HCT116 (cell line): ENCODE measurements at regions not wholly inside any gene's neighbourhood (a gene's known extent, or its start where the extent isn't known, plus 50 kb on each side); places are given as distances from the start of the nearest gene placed in this dataset.

Source experiments
- ATAC-seq: fragments of 200-7000 bp; cut with Tn5 transposase; 2 replicates; pipeline ENCODE4 v1.9.1; 2020; ENCODE audit warnings: mild to moderate bottlenecking, moderate library complexity
- BruUV-seq: library from RNA; stranded (reverse); fragments of 400-500 nt; replicated peaks from 2 replicates; lab custom pipeline; 2021; lab: Mats Ljungman, UMichigan
- CTCF ChIA-PET: fragments of 300-600 bp; sonication (Branson Sonifier 250); formaldehyde crosslinking; loops from one replicate; lab custom pipeline; 2021; ENCODE audit warnings: antibody characterized with exemption; lab: Charles Lee
- POLR2A ChIA-PET: fragments of 300-600, 350-600 bp; sonication (Branson Sonifier 250); formaldehyde crosslinking; loops from one replicate; lab custom pipeline; 2021; ENCODE audit warnings: antibody characterized with exemption; lab: Charles Lee
- RAD21 ChIA-PET, 2 experiments: fragments of 300-600 bp; sonication (Branson Sonifier 250); formaldehyde crosslinking; loops; one replicate each; lab custom pipeline; 2023; ENCODE audit warnings: low total read pairs in 2 of 2; ENCODE audit not compliant: uncharacterized antibody in 2 of 2, unreplicated experiment in 2 of 2, low non-redundant PET in 1 of 2; lab: Charles Lee
- DNase-seq: peaks from one replicate; pipeline ENCODE4 v3.0.0-alpha.2; 2010; ENCODE audit warnings: low read depth, low spot score
- H2AFZ ChIP-seq: fragments of 200-600 bp; shearing (Covaris generic), sonication (generic); 2 replicates; pipeline ENCODE4 v1.6.1; 2017; ENCODE audit warnings: low read depth, mixed run types, mixed read lengths, antibody characterized with exemption, low read length; ENCODE audit not compliant: poor library complexity, severe bottlenecking
- H3K27ac ChIP-seq: 2 replicates; pipeline ENCODE4 v1.5.1; 2012; ENCODE audit warnings: low read depth, low read length
- H3K27me3 ChIP-seq: fragments of 200-600 bp; sonication (generic); 2 replicates; pipeline ENCODE4 v1.6.1; 2016; ENCODE audit warnings: mixed run types, low read length, mixed read lengths; ENCODE audit not compliant: insufficient read depth
- H3K36me3 ChIP-seq, 2 experiments: fragments of 200-500 bp in 1 of 2; fragments of 200-600 bp in 1 of 2; sonication (Bioruptor generic) in 1 of 2; sonication (generic) in 1 of 2; 2 replicates each; pipeline versions ENCODE4 v1.5.1 to v1.6.1; 2014 to 2016; ENCODE audit warnings: low read length in 2 of 2, inconsistent platforms in 1 of 2, mixed read lengths in 1 of 2, mixed run types in 1 of 2; ENCODE audit not compliant: insufficient read depth in 2 of 2, control insufficient read depth in 1 of 2
- H3K4me1 ChIP-seq, 2 experiments: fragments of 200-600 bp in 1 of 2; sonication (generic) in 1 of 2; 2 replicates each; pipeline versions ENCODE4 v1.5.1 to v1.6.1; 2012 to 2017; ENCODE audit warnings: low read length in 2 of 2, inconsistent platforms in 1 of 2, mild to moderate bottlenecking in 1 of 2, mixed read lengths in 1 of 2, mixed run types in 1 of 2, moderate library complexity in 1 of 2; ENCODE audit not compliant: insufficient read depth in 2 of 2, control insufficient read depth in 1 of 2
- H3K4me2 ChIP-seq: fragments of 200-600 bp; sonication (generic); 2 replicates; pipeline ENCODE4 v1.6.1; 2017; ENCODE audit warnings: mixed run types, low read length, mixed read lengths
- H3K4me3 ChIP-seq, 2 experiments: fragments of 200-600 bp in 1 of 2; sonication (generic) in 1 of 2; replicated peaks in 1 of 2; 2 replicates each; pipeline ENCODE4 v1.5.1; 2011 to 2016; ENCODE audit warnings: low read length in 2 of 2, control low read depth in 1 of 2, low read depth in 1 of 2, mild to moderate bottlenecking in 1 of 2, mixed read lengths in 1 of 2, mixed run types in 1 of 2
- H3K79me2 ChIP-seq: fragments of 200-600 bp; sonication (generic); 2 replicates; pipeline ENCODE4 v1.6.1; 2017; ENCODE audit warnings: mild to moderate bottlenecking, mixed run types, low read length, moderate library complexity, mixed read lengths; ENCODE audit not compliant: insufficient read depth
- H3K9ac ChIP-seq: fragments of 200-600 bp; sonication (generic); 2 replicates; pipeline ENCODE4 v1.6.1; 2016; ENCODE audit warnings: low read length, mixed read lengths
- H3K9me2 ChIP-seq: fragments of 200-600 bp; sonication (generic), shearing (Covaris generic); 2 replicates; pipeline ENCODE4 v1.6.1; 2017; ENCODE audit warnings: mixed run types, mild to moderate bottlenecking, moderate library complexity; ENCODE audit not compliant: insufficient read depth
- H3K9me3 ChIP-seq, 2 experiments: fragments of 200-500 bp in 1 of 2; fragments of 200-600 bp in 1 of 2; sonication (Bioruptor generic) in 1 of 2; sonication (generic) in 1 of 2; 2 replicates each; pipeline ENCODE4 v1.6.1; 2014 to 2017; ENCODE audit warnings: low read length in 2 of 2, mixed read lengths in 2 of 2, inconsistent platforms in 1 of 2, low read depth in 1 of 2, mild to moderate bottlenecking in 1 of 2, mixed run types in 1 of 2, moderate library complexity in 1 of 2; ENCODE audit not compliant: control insufficient read depth in 1 of 2, insufficient read depth in 1 of 2
- H4K20me1 ChIP-seq: fragments of 200-600 bp; sonication (generic), shearing (Covaris generic); 2 replicates; pipeline ENCODE4 v1.6.1; 2017; ENCODE audit warnings: mixed run types, mild to moderate bottlenecking, moderate library complexity; ENCODE audit not compliant: insufficient read depth
- ATF3 ChIP-seq: IDR thresholded peaks from 2 replicates; pipeline ENCODE4 v1.6.1; 2012
- CBX3 ChIP-seq: IDR thresholded peaks from 2 replicates; pipeline ENCODE4 v1.6.1; 2012; ENCODE audit warnings: low read depth
- CEBPB ChIP-seq: IDR thresholded peaks from 2 replicates; pipeline ENCODE4 v1.6.1; 2012; ENCODE audit warnings: low read depth
- EGR1 ChIP-seq: IDR thresholded peaks from 2 replicates; pipeline ENCODE4 v1.6.1; 2012; ENCODE audit warnings: low read depth
- EZH2 ChIP-seq: fragments of 200-600 bp; sonication (generic); IDR thresholded peaks from 2 replicates; pipeline ENCODE4 v1.6.1; 2017; ENCODE audit warnings: antibody characterized with exemption, mixed run types
- EZH2phosphoT487 ChIP-seq: fragments of 200-600 bp; IDR thresholded peaks from 2 replicates; pipeline ENCODE4 v1.6.1; 2018; ENCODE audit warnings: antibody characterized with exemption, borderline replicate concordance
- JUND ChIP-seq: IDR thresholded peaks from 2 replicates; pipeline ENCODE4 v1.6.1; 2012
- MAX ChIP-seq: IDR thresholded peaks from 2 replicates; pipeline ENCODE4 v1.6.1; 2012
- POLR2A ChIP-seq: IDR thresholded peaks from 2 replicates; pipeline ENCODE4 v1.7.0; 2011; ENCODE audit warnings: borderline replicate concordance; ENCODE audit not compliant: insufficient read depth, insufficient read length; ENCODE audit errors: extremely low read depth
- POLR2AphosphoS5 ChIP-seq: IDR thresholded peaks from 2 replicates; pipeline ENCODE4 v1.6.1; 2011; ENCODE audit warnings: mild to moderate bottlenecking, low read depth, low read length, moderate library complexity
- RAD21 ChIP-seq: IDR thresholded peaks from 2 replicates; pipeline ENCODE4 v1.6.1; 2012; ENCODE audit warnings: low read depth, mild to moderate bottlenecking
- SIN3A ChIP-seq: IDR thresholded peaks from 2 replicates; pipeline ENCODE4 v1.6.1; 2012; ENCODE audit warnings: low read depth
- SP1 ChIP-seq: IDR thresholded peaks from 2 replicates; pipeline ENCODE4 v1.6.1; 2012; ENCODE audit warnings: low read depth
- SRF ChIP-seq: IDR thresholded peaks from 2 replicates; pipeline ENCODE4 v1.6.1; 2012; ENCODE audit warnings: low read depth
- TCF7L2 ChIP-seq: IDR thresholded peaks from 2 replicates; pipeline ENCODE4 v1.7.0; 2011; ENCODE audit warnings: borderline replicate concordance, inconsistent platforms; ENCODE audit not compliant: insufficient read depth, insufficient read length; ENCODE audit errors: extremely low read depth
- YY1 ChIP-seq: IDR thresholded peaks from 2 replicates; pipeline ENCODE4 v1.6.1; 2011; ENCODE audit warnings: low read length, low read depth, moderate library complexity, mild to moderate bottlenecking; ENCODE audit not compliant: insufficient replicate concordance; ENCODE audit errors: extremely low read depth
- ZFX ChIP-seq: fragments of 450-650 bp; IDR thresholded peaks from 2 replicates; pipeline ENCODE4 v1.6.1; 2017
- ZNF274 ChIP-seq: fragments of 200-500 bp; sonication (Bioruptor generic); IDR thresholded peaks from 2 replicates; pipeline ENCODE4 v1.6.1; 2014; ENCODE audit warnings: mild to moderate bottlenecking, low read depth, low read length, inconsistent platforms
- intact Hi-C: fragments of 100-400 bp; cut with micrococcal nuclease; formaldehyde crosslinking; loops from 2 replicates; pipeline ENCODE4 v1.10.0; 2022
- TF ChIP-seq, protein P1 (sequence below), 3 experiments: fragments of 200-600 bp in 1 of 3; sonication (generic) in 1 of 3; IDR thresholded peaks in 2 of 3; conservative IDR thresholded peaks in 1 of 3; 2 replicates each; pipeline ENCODE4 v1.5.1; 2012 to 2017; ENCODE audit warnings: low read depth in 2 of 3, low read length in 2 of 3, antibody characterized with exemption in 1 of 3, borderline replicate concordance in 1 of 3, control low read depth in 1 of 3, mild to moderate bottlenecking in 1 of 3, mixed read lengths in 1 of 3, mixed run types in 1 of 3, moderate library complexity in 1 of 3; ENCODE audit not compliant: insufficient read depth in 1 of 3
- TF ChIP-seq, protein P2 (sequence below): IDR thresholded peaks from 2 replicates; pipeline ENCODE4 v1.6.1; 2012; ENCODE audit warnings: low read depth

GRCh38 chr9:135404451-135405144 is 75.0 kb upstream of the PPP1R26 start:
- intact Hi-C loops: no loop called here
- Histone ChIP-seq H3K9ac (no peak overlapping the region), H3K27me3 (peaks cover 14% of the 10 kb centered on the region; the same call in 1 of the 2 replicates), H3K27ac (no peak overlapping the region), H4K20me1 (no peaks in the 10 kb centered on the region)
- no TSS peak for BruUV-seq
- ChIA-PET POLR2A (no interaction called here), CTCF (no interaction called here)
- ATAC-seq: no peak
- TF ChIP-seq POLR2A (no peak), MAX (no peak), CBX3 (no peak), ZFX (no peak), ZNF274 (no peak), CEBPB (no peak), SRF (no peak), EZH2phosphoT487 (no peak), RAD21 (no peak), POLR2AphosphoS5 (no peak), SP1 (no peak), EGR1 (no peak), SIN3A (no peak), TCF7L2 (no peak), YY1 (no peak), ATF3 (no peak), EZH2 (no peak), JUND (no peak)
- TF ChIP-seq, protein P1, sequence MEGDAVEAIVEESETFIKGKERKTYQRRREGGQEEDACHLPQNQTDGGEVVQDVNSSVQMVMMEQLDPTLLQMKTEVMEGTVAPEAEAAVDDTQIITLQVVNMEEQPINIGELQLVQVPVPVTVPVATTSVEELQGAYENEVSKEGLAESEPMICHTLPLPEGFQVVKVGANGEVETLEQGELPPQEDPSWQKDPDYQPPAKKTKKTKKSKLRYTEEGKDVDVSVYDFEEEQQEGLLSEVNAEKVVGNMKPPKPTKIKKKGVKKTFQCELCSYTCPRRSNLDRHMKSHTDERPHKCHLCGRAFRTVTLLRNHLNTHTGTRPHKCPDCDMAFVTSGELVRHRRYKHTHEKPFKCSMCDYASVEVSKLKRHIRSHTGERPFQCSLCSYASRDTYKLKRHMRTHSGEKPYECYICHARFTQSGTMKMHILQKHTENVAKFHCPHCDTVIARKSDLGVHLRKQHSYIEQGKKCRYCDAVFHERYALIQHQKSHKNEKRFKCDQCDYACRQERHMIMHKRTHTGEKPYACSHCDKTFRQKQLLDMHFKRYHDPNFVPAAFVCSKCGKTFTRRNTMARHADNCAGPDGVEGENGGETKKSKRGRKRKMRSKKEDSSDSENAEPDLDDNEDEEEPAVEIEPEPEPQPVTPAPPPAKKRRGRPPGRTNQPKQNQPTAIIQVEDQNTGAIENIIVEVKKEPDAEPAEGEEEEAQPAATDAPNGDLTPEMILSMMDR (IDR thresholded peaks at IDR 0.05 in 2 of 3, conservative IDR thresholded peaks at IDR 0.05 in 1 of 3; ENCODE audit: borderline replicate concordance in 1 of 3, insufficient read depth in 1 of 3, low read depth in 2 of 3, low read length in 2 of 3): no peak
- TF ChIP-seq, protein P2, sequence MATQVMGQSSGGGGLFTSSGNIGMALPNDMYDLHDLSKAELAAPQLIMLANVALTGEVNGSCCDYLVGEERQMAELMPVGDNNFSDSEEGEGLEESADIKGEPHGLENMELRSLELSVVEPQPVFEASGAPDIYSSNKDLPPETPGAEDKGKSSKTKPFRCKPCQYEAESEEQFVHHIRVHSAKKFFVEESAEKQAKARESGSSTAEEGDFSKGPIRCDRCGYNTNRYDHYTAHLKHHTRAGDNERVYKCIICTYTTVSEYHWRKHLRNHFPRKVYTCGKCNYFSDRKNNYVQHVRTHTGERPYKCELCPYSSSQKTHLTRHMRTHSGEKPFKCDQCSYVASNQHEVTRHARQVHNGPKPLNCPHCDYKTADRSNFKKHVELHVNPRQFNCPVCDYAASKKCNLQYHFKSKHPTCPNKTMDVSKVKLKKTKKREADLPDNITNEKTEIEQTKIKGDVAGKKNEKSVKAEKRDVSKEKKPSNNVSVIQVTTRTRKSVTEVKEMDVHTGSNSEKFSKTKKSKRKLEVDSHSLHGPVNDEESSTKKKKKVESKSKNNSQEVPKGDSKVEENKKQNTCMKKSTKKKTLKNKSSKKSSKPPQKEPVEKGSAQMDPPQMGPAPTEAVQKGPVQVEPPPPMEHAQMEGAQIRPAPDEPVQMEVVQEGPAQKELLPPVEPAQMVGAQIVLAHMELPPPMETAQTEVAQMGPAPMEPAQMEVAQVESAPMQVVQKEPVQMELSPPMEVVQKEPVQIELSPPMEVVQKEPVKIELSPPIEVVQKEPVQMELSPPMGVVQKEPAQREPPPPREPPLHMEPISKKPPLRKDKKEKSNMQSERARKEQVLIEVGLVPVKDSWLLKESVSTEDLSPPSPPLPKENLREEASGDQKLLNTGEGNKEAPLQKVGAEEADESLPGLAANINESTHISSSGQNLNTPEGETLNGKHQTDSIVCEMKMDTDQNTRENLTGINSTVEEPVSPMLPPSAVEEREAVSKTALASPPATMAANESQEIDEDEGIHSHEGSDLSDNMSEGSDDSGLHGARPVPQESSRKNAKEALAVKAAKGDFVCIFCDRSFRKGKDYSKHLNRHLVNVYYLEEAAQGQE: no peak
- TF ChIP-seq, all 23 proteins: peak for 0
- no peaks in the 10 kb centered on the region for H3K4me1 ChIP-seq
- H3K4me2 ChIP-seq: no peak overlapping the region
- RAD21 ChIA-PET: no interaction called here
- H3K4me3 ChIP-seq: no peak overlapping the region
- no peak overlapping the region for H2AFZ ChIP-seq
- no peaks in the 10 kb centered on the region for H3K79me2 ChIP-seq
- no peaks in the 10 kb centered on the region for H3K9me3 ChIP-seq
- no peaks in the 10 kb centered on the region for H3K36me3 ChIP-seq
- no peak for DNase-seq
- H3K9me2 ChIP-seq: no peaks in the 10 kb centered on the region
